ENCODE measurements at regions not wholly inside any gene's neighbourhood (a gene's known extent, or its start where the extent isn't known, plus 50 kb on each side); places are given as distances from the start of the nearest gene placed in this dataset.

DNA sequence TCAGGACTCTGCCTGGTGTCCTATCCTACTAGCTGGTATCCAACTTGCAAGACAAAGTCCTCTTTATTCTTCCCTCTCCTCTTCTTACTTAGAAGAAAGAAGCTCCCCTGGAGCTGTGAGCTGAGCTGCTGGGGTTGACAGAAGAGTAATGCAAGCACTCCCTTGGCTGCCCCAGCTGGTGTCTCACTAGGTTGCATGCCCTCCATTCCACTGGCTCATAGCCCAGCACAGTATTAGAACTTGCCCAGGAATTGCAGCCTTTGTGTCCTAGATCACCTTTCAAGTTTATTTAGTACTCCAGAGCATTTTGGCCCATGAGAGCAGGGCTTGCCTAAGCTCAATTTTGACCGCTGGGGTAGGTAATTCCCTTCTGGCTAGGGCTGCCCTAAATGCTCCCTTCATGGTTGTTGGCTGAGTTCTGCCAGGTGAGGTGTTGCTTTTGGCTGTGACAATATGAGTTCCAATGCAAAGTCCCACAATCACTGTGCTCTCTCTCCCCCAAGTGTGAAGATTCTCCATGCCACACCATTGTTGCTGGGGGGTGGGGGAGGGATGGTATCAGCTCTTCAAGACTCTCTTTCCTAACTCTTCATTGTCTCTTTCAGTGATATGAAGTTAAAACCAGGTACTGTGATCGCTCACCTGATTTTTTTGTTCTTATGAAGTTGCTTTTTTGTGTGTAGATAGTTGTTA, 317.4 kb upstream of the DDHD1 start:
- Histone ChIP-seq H3K4me3 (ENCODE audit: low read depth, low read length) (no peak overlapping the region), H3K27me3 (ENCODE audit: control insufficient read depth, insufficient read depth, low read length) (no peaks in the 10 kb centered on the region), H3K36me3 (ENCODE audit: control insufficient read depth, insufficient read depth, low read length) (no peaks in the 10 kb centered on the region)
- DNase-seq (ENCODE audit: low read depth): no peak
- TF ChIP-seq, protein P1, sequence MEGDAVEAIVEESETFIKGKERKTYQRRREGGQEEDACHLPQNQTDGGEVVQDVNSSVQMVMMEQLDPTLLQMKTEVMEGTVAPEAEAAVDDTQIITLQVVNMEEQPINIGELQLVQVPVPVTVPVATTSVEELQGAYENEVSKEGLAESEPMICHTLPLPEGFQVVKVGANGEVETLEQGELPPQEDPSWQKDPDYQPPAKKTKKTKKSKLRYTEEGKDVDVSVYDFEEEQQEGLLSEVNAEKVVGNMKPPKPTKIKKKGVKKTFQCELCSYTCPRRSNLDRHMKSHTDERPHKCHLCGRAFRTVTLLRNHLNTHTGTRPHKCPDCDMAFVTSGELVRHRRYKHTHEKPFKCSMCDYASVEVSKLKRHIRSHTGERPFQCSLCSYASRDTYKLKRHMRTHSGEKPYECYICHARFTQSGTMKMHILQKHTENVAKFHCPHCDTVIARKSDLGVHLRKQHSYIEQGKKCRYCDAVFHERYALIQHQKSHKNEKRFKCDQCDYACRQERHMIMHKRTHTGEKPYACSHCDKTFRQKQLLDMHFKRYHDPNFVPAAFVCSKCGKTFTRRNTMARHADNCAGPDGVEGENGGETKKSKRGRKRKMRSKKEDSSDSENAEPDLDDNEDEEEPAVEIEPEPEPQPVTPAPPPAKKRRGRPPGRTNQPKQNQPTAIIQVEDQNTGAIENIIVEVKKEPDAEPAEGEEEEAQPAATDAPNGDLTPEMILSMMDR (IDR thresholded peaks at IDR 0.05; ENCODE audit: insufficient read depth, low read depth, low read length): peak; percentile 17; the same call in 1 of the 2 replicates
- POLR2A ChIA-PET: interaction anchor here (0.5 to 0.6 kb wide), 2 partner anchors 500 to 1182 kb away, joined by 3 to 5 read pairs; no protein-coding TSS in a partner anchor
- CTCF ChIA-PET: interaction anchor here (1.0 to 1.9 kb wide), 5 partner anchors 10 to 67 kb away, joined by 3 to 6 read pairs (median 4); no protein-coding TSS in a partner anchor

DNA sequence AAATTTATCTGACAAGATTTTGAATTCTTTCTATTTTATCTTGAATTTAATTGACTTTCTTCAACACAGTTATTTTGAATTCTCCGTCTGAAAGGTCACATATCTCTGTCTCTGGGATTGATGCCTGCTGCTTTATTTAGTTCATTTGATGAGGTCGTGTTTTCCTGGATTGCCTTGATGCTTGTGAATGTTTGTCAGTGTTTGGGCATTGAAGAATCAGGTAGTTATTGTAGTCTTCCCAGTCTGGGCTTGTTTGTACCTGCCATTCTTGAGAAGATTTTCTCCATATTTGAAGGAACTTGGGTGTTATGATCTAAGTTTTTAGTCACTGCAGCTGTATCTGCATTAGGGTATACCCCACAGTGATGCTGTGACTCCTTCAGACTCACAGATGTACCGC, 315.8 kb upstream of the DDHD1 start:
- TF ChIP-seq, protein P1 (IDR thresholded peaks at IDR 0.05; ENCODE audit: insufficient read depth, low read depth, low read length): no peak
- CTCF ChIA-PET: interaction anchor here (1.0 to 1.9 kb wide), 3 partner anchors 10 to 69 kb away, joined by 4 to 6 read pairs (median 5); no protein-coding TSS in a partner anchor
- no peaks in the 10 kb centered on the region for H3K36me3 ChIP-seq (ENCODE audit: control insufficient read depth, insufficient read depth, low read length)
- POLR2A ChIA-PET: no interaction called here
- H3K4me3 ChIP-seq (ENCODE audit: low read depth, low read length): no peak overlapping the region
- no peak for DNase-seq (ENCODE audit: low read depth)
- no peaks in the 10 kb centered on the region for H3K27me3 ChIP-seq (ENCODE audit: control insufficient read depth, insufficient read depth, low read length)

- ChIA-PET CTCF (no interaction called here), POLR2A (no interaction called here)
- TF ChIP-seq, protein P1 (IDR thresholded peaks at IDR 0.05; ENCODE audit: insufficient read depth, low read depth, low read length): no peak
- DNase-seq (ENCODE audit: low read depth): no peak
- H3K36me3 ChIP-seq (ENCODE audit: control insufficient read depth, insufficient read depth, low read length): no peaks in the 10 kb centered on the region
- no peaks in the 10 kb centered on the region for H3K27me3 ChIP-seq (ENCODE audit: control insufficient read depth, insufficient read depth, low read length)
- no peak overlapping the region for H3K4me3 ChIP-seq (ENCODE audit: low read depth, low read length)
Observed at GRCh38 chr14:53464376-53464775, 311.3 kb upstream of the DDHD1 start.

GRCh38 chr14:53462931-53463778, 310.0 kb upstream of the DDHD1 start:
- Histone ChIP-seq H3K27me3 (ENCODE audit: control insufficient read depth, insufficient read depth, low read length) (no peaks in the 10 kb centered on the region), H3K4me3 (ENCODE audit: low read depth, low read length) (no peak overlapping the region), H3K36me3 (ENCODE audit: control insufficient read depth, insufficient read depth, low read length) (no peaks in the 10 kb centered on the region)
- CTCF ChIA-PET: interaction anchor here (1.1 kb wide), 1 partner anchor 20 kb away, joined by 3 read pairs; no protein-coding TSS in a partner anchor
- TF ChIP-seq, protein P1 (IDR thresholded peaks at IDR 0.05; ENCODE audit: insufficient read depth, low read depth, low read length): no peak
- POLR2A ChIA-PET: no interaction called here
- no peak for DNase-seq (ENCODE audit: low read depth)

- Histone ChIP-seq H3K4me3 (ENCODE audit: low read depth, low read length) (no peak overlapping the region), H3K36me3 (ENCODE audit: control insufficient read depth, insufficient read depth, low read length) (no peaks in the 10 kb centered on the region), H3K27me3 (ENCODE audit: control insufficient read depth, insufficient read depth, low read length) (no peaks in the 10 kb centered on the region)
- DNase-seq (ENCODE audit: low read depth): no peak
- ChIA-PET CTCF (interaction anchor here (0.6 kb wide), 1 partner anchor 50 kb away, joined by 3 read pairs; no protein-coding TSS in a partner anchor), POLR2A (no interaction called here)
- TF ChIP-seq, protein P1 (IDR thresholded peaks at IDR 0.05; ENCODE audit: insufficient read depth, low read depth, low read length): no peak
Observed at GRCh38 chr14:53461858-53462257, 308.7 kb upstream of the DDHD1 start.

Data from BJ (cell line).